ENCODE measurements at regions not wholly inside any gene's neighbourhood (a gene's known extent, or its start where the extent isn't known, plus 50 kb on each side); places are given as distances from the start of the nearest gene placed in this dataset.

DNA sequence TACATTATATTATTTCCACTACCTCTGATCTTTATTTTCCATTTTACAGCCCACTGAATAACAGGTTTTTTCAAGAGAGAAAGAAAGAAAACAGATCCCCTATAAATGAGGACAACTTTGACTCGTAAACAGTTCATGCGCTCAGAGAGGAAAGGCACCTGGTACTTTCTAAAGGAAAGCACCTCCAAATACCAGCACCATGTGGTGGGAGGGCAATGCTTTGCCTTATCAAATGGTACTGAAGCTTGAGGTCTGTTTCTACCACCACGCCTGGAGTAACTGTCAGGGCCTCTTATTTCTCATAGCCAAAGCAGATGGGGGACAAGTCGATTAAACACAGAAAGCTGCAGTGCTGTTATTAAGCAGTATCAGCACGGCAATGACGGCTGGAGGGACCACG lies 510.3 kb upstream of the ZFHX3 start:
- no peak for DNase-seq

DNA sequence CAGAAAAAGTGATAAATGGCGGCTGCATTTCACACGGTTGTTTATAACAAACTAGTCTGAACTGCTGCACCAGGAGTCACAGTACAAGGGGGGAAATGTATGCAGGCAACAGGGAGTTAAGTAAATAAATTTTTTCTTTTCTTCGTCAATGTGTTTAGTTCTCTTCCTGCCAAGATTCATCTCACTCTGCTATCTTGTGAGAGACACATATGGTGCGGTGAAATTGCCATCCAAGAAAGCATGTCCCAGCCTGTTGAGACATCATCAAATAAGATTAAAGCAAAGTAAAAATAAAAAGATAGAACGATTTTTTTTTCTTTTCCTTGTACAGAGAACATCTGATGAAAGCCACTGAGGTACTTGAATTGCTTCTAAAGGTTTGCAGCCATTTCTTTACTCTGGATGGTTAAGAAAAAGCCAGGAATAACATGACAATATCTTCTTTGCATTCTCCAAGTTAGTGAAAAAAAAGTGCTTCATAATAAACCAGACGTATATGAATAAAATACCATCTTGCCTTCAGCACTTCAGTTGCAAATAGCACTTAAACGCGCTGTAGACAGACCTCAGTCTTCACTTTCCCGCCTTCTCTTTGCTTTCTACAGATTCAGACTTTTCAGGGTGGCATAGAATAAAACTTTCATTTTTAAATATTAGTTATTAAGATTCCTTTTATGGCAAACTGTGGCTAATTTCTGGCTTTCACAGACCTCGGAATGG lies 506.2 kb upstream of the ZFHX3 start:
- no peak for DNase-seq

DNA sequence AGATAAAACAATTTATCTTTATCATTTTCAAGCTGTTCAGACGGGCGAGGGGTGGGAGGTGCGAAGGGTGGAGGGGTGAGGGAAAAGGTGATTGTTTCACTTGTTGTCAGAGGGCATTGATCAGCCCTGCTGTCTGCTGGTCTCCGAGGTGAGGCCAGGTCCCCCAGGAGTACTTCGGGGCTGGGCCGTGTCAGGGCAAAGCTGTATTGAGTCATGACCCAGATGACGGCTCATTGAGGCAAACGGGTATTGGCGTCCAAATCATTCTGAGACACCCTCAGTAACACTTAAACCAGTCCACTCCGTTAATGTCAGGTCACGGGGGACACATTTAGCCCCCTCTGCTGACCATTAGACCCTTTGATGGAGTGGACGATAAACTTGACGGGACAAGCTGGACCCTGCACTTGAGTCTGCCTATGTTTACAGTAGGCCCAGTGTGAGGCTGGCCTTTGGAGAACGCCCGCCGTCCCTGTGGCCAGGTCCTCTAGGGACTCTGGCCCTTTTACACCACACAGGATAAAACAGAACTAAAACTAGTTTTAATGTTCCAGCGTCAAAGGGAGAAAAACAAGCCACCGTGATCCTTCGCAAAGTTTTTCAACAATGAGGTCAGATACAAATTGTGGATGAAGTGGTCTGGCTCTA lies 502.2 kb upstream of the ZFHX3 start:
- DNase-seq = no peak

DNA sequence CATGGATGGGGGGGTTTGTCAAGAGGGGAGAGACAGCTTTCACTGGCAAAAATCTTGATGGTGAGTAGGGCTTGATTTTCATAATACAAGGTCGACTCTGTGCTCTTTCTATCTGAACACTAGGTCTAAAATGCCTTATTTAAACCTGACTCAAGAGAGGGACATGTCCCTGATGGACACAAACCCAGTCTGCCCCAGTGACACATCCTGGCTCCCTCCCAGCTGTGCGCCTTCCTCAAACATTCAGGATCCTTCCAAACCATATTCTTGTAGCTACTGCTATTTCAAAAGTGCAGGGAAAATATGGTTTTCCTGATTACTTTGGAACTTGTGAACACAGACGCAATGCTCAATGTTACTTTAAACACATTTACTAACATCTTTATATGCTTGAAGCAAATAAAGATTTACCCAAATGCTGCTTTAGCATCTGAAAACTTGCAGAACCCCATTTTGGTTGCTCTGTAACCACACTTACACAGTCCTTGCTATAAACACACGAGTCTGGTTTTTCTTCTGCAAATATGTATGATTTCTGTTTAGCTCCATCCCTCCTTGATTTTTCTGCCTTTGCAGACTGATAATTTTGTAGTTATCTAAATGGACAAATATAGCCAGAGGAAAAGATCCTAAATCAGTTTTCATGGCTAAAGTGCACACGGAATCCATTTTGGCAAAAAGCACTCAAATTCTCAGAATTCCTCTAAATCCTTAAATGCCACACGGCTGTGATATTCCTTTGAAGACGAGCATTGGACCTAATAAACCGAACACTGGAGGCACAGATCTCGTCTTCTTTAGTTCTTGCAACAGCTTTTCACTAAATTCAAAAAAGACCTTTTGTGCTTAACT lies 499.9 kb upstream of the ZFHX3 start:
- no peak for DNase-seq

DNA sequence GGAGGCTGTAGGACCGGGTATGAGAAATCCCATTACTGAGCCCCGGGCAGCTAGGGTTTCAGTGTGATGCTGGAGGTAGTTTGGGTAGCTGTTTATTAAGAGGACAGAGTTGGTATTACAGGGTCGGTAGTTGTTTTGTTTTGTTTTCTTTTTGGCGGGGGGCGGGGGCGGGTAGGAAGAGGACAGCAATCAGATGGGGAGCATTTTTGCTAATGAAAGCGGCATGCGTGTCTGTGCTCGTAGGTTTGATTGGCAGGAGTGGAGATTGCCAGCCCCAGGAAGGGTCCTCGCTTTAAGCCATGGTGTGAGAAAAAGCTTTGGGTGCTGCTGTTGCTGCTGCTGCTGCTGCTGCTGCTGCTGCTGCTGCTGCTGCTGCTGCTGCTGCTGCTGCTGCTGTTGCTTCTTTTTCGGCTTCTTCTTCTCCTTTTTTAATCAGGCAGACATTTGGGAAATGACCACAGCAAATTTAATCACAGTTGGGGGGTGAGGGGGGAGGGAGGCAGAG lies 498.5 kb upstream of the ZFHX3 start:
- no peak for DNase-seq

DNA sequence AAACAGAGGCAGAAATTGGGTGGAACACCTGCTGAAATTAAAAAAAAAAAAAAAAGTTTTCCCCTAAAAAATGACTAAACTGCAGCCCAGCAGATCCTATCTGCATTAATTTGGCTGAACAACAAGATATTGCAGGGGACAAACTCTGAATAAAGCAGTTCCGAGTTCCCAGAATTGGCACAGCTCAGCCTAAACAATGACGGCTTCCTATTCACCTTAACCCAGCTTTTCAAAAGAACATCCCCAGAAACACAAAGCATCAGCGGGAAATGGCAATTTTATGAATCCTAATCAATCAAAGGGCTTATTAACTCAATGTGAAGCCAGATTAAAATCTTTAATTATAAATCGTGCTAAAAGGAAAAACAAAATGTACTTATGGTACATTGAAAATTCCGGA lies 497.8 kb upstream of the ZFHX3 start:
- no peak for DNase-seq

DNA sequence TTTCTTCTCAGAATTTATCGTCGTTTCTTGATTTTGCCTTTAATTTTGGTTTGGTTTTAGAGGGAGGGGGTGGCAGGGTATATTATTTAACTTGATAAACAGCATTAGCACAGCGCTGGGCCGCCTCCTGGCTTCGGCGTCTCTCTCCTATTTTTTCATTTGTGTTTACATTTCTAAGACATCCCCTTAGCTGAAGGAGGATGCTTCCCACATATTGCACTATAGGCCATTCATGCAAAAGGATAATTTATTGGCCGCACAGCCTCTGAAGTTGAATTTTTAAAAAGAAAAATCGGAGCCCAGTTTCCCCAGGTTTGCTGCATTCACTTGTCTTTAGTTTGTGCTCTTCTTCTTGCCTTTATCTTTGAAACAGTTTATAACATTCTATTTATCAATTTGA lies 497.4 kb upstream of the ZFHX3 start:
- DNase-seq = no peak

DNA sequence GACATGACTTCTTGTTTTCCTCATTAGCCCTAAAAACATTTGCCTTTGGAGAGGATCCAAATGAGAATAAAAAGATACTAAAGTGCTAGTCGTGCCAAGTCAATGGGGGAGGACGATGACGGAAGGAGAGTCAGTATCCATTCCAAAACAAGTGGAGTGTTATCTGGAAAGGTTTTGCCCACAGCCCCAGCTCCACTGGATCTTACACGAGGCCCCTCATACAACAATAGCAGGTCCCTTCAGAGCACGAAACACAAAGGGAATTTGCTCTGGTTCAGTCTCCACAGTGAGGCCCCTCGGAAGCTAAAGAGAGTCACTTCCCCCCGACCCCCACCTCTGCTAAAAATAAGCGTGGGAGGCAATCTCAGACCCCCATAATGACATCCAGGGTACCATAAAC lies 496.9 kb upstream of the ZFHX3 start:
- no peak for DNase-seq

DNA sequence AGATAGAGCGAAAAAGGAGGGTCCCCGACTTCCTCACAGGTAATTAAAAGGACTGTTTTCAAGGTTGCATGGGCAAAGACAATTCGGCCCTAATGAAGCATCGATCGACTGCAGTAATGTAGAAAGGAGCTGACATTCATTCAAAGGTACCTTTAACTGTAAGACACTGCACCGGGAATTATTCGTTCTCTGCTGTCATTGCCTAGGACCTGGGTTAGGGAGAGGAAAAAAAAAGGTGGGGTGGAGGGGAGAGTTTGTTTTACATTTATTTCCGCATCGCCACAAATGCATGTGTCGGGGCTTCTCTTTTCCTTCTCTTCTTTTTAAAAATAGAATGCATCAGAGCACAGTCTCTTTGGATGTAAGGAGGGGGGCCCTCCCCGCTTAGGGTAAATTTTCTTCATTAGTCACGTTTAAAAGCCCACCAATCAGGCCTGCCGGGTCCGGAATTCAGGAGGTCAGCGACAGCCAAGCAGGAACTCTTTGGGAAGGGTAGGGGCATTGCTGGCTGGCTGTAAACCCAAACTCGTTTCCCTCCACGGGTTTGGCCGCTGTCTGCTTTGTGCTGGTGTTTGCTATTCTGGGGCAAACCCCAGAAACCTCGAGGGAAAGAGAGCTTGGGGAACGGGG lies 496.2 kb upstream of the ZFHX3 start:
- no peak for DNase-seq

DNA sequence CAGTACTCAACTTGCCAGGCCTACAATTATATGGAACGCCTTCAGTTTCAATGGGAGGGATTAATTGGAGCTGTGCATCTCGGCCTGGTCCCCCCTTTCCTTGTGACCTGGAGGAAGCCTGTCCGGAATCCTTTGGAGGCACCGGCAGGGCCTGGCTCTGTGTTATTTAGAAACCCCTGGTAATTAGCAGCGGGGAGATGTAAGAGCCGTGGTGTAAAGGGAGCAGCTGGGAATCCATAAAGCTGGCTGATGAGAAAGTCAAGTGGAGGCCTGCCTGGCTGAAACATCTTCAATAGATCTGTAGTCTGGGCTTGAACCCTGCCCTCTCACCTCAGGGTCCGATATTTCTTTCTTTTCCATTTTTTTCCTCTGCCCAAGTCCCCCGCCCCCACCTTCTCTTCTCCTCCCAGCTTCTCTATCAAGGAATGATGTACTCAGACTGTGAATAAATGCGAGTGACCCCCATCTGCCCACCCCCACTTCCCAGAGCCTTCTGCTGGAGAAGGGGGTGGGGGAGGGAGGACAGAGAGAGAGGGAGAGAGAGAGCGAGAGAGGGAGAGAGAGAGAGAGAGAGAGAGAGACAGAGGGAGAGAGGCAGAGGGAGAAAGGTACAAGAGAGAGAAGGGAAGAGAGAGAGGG lies 495.5 kb upstream of the ZFHX3 start:
- no peak for DNase-seq

DNA sequence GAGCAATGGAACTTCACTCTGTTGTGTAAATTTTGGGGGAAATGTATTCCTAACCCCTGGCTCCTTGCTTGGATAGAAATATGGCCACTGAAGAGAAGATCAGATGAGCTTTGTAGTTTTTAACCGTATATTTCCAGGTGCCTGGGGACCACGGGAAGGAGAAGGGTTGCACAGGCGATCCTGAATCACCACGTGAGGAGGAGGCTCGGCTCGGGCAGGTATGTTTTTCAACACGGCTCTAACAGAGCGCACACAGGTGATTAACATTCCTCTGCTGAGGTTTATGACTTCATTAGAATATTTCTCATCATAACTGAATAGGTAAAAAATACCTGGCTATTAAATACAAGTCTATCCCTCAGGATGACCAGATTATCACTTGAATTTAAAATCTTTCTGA lies 495.0 kb upstream of the ZFHX3 start:
- DNase-seq = no peak

DNA sequence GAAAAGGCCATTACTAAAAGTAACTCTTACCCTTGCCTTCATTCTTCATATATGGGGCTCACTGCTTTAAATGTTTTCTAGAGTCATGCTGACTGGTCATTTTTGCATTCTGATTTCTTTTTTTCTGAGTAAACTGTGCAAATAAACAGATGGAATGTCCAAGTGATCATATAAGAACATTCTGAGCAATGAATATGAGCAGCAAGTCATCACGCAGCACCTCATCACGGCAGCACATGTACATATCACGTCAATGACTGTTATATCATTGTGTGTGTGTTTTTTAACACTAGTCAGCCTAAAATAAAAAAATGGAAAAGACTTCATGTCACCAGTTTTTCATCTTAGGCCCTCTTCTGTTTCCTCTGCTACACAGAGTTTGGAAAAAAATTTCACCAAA lies 490.0 kb upstream of the ZFHX3 start:
- no peak for DNase-seq

DNA sequence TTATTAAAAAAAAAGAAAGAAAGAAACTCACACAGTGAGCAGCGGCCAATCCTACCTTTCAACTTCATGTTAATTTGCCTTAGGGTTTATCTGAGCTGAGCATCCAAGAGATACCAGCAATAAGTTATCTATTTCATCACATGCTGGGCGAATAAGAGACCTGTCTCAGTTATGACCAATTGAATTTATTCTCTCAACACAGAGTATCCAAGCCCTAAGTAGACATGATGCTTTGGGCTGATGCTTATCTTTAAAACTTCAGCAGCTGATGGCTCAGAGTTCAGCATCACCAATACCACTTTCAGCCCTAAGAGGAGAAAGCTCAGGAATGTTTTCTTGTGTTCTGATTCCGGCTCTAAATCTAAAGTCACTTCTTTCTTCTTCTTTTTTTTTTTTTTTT lies 489.0 kb upstream of the ZFHX3 start:
- no peak for DNase-seq

DNA sequence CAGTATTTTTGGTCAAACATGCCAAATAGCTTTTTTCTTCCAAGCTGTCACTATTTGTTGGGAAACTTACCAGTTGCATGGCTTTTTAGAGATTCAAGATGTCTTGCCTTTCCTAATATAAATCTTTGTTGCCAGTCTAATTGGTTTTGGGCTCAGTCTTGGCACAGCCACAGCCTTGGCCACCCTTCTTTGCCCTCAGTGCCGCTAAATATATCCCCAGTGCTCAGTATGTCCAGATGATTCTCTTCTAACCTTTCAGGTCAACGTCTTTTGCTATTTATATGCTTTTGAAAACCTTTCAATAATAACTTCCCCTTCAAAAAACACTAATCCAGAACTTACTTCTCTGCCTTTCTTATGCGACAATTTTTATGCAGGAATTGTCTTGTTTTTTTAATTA lies 483.1 kb upstream of the ZFHX3 start:
- DNase-seq = no peak

DNA sequence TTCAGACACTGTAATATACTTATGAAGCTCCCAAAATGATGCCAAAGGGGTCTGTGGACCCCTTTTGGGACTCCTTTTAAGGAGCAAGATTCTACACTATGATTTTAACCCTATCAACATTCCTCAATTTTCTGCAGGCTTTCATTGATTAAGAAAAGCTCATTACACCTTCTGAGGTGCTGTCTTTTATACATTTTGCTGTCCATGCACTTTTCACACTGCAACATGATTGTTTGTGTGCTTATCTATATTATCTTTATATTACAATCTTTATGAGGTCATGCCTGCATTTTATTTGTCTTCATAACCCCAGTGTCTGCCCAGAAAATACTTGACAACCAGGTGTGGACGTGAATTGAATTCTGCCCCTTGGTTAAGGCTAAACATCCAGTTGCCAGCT lies 482.6 kb upstream of the ZFHX3 start:
- DNase-seq = no peak

DNA sequence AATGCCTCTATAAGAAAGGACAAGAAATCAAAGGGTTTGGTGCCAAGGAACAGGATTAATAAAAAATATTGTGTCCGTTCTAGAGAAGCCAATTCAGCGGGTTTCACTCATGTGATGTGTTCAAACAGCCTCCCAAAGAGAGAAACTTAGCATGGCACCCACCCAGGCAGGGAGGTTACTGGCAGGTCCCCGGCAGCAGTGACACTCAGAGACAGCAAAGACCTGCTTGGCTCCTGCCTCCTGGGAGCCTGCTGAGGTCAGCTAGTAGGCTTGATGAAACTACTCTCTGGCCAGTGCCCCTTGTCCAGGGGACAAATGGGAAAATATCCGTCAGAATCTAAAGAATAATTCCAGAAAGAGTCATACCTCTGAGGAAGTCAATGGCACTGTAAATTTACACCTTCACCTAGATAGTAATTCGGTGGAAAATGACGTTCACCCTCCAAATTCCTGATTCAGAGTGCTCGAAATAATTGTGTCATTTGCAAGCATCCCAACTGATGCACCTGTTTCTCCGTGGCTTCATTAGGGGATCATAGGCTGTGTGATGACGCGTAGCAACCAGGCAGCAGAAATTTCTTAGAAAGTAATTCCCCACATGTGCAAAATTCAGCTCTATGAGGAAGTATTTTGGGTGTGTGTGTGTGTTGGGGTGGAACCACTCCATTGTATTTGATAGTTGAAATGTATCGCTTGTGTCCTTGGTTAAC lies 481.5 kb upstream of the ZFHX3 start:
- no peak for DNase-seq

DNA sequence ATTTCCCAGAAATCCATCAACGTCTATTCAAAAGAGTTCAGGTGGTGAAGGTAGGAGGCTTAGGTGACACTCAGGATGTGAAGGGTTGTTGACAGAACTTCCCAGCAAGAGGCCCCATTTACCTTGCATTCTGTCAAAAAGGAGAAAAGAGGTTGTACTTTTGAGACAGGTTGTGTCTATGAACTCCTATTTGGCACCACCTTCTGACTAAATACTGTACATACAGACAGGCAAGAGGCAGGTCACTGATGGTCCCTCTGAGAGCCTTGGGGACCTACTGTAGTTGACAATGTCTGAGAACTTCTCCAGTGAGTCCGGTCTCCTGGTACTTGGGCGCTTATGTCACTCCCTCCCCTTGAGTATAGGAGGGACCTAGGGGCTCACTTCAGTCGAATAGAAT lies 479.3 kb upstream of the ZFHX3 start:
- DNase-seq = no peak

DNA sequence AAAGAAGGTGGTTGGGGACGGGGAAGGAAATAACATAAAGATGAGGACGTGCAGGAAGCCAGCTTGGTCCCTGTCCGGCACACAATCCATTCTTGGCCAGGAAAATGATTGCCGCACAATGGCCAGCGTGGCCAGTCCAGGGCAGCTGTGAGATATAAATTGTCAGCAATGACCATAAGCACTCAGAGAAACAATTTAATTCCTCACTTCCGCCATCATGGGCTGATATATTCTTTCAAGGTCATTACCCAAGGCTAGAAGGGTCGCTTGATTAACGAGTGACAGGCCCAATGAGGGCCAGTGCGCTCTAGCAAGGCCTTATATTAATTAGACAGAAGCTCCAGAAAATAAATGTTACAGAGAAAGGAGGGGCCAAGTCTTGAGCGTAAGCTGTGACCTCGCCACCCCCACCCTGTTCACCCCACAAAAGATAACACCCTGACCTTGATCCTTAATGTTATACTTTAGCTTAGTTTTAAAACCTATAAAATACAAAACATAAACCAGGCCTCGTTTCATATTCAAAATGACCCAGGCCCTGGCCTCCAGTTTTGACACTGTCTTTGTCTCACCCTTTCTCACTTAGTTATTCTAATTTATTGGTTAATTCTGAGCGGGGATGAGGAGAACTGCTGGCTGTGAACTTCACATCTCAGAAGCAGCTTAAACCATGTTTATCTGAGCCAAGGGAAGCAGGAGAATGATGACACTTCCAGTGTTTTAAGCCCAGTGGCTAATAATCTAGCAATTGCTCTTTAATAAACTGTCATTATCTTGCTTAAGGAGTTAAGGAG lies 478.3 kb upstream of the ZFHX3 start:
- no peak for DNase-seq

DNA sequence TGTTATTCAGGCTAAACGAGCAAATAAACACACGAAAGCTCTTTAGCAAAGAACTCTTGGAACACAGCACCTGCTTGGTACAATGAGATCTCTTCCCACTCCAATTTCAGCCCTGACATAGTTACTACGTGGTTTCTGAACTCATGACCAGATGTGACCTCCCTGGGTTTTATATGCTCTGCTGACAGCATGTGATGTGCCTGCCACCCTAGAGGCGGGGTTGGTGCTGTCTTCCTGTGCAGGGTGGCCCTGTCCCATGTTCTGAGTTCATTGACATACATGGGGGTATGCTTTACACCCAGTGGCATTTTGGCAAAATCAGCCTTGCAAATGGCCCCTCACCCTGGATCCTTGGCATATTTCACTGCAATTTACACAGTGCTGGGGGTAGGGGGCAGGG lies 475.3 kb upstream of the ZFHX3 start:
- no peak for DNase-seq

DNA sequence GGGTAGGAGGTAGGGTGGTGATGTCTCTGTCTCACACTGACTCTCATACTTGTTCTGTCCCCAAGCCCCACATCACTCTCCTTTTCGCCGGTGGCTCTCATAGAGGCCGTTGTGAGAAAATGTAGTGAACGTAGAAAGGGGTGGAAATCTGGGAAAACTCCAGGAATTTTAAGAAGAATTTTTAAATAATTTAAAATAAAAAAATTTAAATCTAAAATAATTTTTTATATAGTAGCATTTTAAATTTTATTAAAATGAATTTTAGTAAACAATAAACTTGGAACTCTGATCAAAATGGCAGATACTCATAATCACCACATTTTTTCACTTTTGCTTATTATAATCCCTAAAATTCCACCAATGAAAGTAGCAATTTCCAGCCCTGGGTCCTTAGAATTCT lies 473.6 kb upstream of the ZFHX3 start:
- no peak for DNase-seq

DNA sequence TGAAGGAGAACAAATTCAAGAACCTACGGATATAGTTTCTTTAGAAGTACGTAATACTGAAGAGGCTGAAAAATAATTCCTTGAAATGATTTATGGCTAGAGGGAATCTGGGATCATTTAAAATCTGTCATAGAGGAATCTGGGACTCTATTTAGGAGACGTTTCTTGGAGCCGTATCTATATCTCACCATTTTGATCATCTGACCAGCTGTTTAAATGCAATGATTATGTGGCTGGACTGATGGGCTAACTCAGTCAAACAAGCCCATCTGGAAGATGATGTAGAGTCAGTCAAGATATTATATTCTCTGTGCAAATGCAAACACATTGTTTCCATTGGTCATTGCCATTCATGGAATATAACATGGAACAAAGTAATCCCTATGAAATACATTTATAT lies 467.7 kb upstream of the ZFHX3 start:
- no peak for DNase-seq
